NCI-H2196 (cell line): ENCODE measurements at regions not wholly inside any gene's neighbourhood (a gene's known extent, or its start where the extent isn't known, plus 50 kb on each side); places are given as distances from the start of the nearest gene placed in this dataset.

ENCODE experiments used
- DNase-seq: peaks from one replicate; lab custom pipeline; 2025; ENCODE audit not compliant: unreplicated experiment; lab: John Stamatoyannopoulos, UW

DNA sequence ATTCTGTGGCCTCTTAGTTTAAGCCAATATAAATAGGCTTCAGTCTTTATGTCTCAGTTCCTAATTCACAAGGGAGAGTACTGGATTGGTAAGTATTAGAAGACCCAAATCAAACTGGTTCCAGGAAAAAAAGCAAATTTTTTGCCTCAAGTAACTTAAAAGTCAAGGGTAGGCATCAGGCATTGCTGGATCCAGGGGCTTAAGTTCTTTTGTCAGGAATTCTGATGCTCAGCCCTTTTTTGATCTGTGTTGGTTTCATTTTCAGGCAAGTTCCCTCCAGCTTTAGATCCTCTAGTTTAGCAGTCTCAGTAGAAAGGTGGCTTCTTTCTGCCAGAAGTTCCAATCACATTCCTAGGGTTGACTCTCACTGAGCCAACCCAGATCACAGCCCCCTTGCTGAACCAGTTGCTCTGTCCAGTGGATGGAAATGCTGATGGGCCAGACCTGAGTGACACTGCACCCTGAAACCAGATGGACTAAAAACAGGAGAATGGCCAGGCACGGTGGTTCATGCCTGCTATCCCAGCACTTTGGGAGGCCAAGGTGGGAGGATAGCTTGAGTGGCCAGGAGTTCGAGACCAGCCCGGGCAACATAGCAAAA is 253.5 kb downstream of the SHQ1 start:
- no peak for DNase-seq

GRCh38 chr3:72593881-72594397 is 254.3 kb downstream of the SHQ1 start:
- DNase-seq = no peak

GRCh38 chr3:72591522-72592421 is 256.5 kb downstream of the SHQ1 start:
- DNase-seq = no peak

DNA sequence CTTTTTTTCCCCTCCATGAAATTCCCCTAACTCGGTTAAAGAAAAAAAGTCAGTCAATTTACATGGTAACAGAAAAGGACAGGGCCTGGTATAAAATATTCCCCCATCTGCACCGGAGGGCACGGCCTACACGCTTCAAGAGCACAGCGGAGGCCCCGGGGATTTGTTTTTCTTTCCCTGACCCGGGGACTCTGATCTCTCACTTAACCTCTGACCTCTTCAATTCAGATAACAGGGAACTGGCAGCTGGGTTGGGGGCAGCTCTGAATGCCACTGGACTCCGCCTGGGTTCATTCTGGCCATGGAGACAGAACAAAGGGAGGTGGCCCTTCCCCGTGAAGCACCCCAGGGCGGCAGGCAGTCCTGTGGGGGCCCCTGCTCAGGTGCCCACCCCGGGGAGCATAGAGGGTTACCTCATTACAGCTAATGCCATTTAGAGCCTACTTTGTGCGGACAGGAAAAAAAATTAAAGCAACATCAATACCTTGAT is 257.5 kb downstream of the SHQ1 start:
- no peak for DNase-seq

- DNase-seq = no peak
These were observed 261.0 kb downstream of the SHQ1 start for GRCh38 chr3:72587282-72587681.

- no peak for DNase-seq
These were observed 261.6 kb downstream of the SHQ1 start for GRCh38 chr3:72586694-72587093.

- DNase-seq = no peak
These were observed 262.3 kb downstream of the SHQ1 start for GRCh38 chr3:72585966-72586365.

GRCh38 chr3:72584262-72584661 is 264.0 kb downstream of the SHQ1 start:
- DNase-seq = no peak

GRCh38 chr3:72582963-72583362 is 265.3 kb downstream of the SHQ1 start:
- no peak for DNase-seq

DNA sequence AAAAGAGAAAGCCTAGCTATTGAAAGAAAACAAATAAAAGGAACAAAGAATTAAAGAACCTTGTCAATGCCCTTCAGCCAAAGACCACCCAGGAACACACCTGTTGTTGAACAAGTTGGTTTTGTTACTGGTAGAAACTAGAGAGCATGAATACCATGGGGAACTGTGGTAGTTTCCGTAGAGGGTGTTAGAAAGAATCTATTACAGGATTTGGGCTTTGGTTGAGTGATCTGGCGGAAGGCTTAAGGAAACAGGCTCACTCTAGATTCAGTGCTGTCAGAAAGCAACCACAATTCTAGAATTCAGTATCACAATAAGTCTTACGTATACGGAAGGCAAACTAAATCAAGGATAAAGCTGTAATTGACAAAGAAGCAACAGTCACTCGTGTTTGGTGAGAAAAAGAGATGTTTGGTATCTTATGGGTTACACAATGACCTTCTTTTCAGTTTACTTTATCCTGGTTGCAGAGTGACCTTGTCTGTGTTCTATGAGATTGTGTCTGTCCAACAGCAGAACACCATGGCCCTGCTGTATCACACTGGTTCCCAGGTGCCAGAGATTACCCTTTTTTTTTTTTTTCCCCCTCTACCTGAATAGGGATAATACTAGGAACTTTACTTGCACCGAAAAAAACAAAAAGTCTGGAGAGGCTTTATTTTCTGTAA is 265.9 kb downstream of the SHQ1 start:
- DNase-seq = no peak

DNA sequence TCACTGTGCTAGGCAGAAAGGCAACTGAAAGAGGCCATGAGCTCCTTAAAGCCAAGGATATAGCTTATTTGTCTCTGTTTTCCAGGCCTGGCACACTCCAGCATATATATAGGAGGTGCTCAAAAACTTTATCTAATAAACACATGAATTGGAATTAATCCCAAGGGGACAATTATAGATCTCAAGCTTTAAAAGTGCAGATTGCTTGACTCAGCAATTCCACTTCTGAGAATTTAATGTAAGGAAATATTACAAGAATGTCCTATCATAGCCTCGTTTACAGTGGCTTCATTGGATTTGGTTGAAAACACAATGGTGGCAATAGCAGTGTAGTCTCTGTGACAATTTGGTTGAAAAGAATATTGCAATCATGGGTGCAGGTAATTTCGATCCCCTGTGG is 267.3 kb downstream of the SHQ1 start:
- DNase-seq = no peak

- DNase-seq = no peak
These were observed 267.9 kb downstream of the SHQ1 start for GRCh38 chr3:72580246-72580756.

- DNase-seq = no peak
These were observed 268.5 kb downstream of the SHQ1 start for GRCh38 chr3:72579581-72580245.

GRCh38 chr3:72579191-72579580 is 269.1 kb downstream of the SHQ1 start:
- DNase-seq = no peak

GRCh38 chr3:72577190-72577589 is 271.1 kb downstream of the SHQ1 start:
- no peak for DNase-seq

GRCh38 chr3:72576563-72576962 is 271.7 kb downstream of the SHQ1 start:
- DNase-seq = no peak

DNA sequence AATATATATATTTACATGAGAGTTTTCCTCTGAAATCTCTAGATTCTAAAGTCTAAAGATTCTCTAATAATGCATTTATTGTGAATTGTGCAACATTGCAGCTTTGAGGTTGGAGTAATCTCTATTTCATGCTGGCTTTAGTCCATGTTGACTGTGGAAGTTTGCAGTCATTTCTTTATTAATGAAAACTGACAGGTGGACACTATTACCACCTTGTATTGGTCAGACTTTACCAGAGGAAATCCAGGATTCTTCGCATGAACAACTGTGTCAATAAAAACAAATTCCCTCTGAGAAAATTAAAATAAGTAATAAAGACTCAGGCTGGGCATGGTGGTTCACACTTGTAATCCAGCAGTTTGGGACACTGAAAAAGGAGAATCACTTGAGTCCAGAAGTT is 274.1 kb downstream of the SHQ1 start:
- DNase-seq = no peak

- no peak for DNase-seq
These were observed 275.2 kb downstream of the SHQ1 start for GRCh38 chr3:72573051-72573450.

- no peak for DNase-seq
These were observed 275.7 kb downstream of the SHQ1 start for GRCh38 chr3:72572489-72573007.

GRCh38 chr3:72571638-72572114 is 276.6 kb downstream of the SHQ1 start:
- DNase-seq = no peak

- no peak for DNase-seq
These were observed 277.2 kb downstream of the SHQ1 start for GRCh38 chr3:72571052-72571451.
